RWPE2 (cell line): ENCODE measurements at regions not wholly inside any gene's neighbourhood (a gene's known extent, or its start where the extent isn't known, plus 50 kb on each side); places are given as distances from the start of the nearest gene placed in this dataset.

Experiments used
- ATAC-seq: fragments of 200-7000 bp; cut with Tn5 transposase; 3 replicates; pipeline ENCODE4 v1.9.1; 2021; ENCODE audit warnings: low read depth
- DNase-seq: peaks from one replicate; pipeline ENCODE4 v3.0.0-alpha.2; 2020; ENCODE audit warnings: low spot score
- H3K27ac ChIP-seq: fragments of 450-650 bp; 2 replicates; pipeline ENCODE4 v1.5.1; 2017; ENCODE audit warnings: mild to moderate bottlenecking; ENCODE audit not compliant: poor library complexity, severe bottlenecking
- H3K27me3 ChIP-seq: fragments of 250-450 bp; sonication (Bioruptor Pico); 2 replicates; pipeline ENCODE4 v1.5.1; 2021; ENCODE audit warnings: mild to moderate bottlenecking, moderate library complexity; ENCODE audit not compliant: insufficient read depth, poor library complexity, severe bottlenecking
- H3K36me3 ChIP-seq: fragments of 250-450 bp; sonication (Bioruptor Pico); 2 replicates; pipeline ENCODE4 v1.5.1; 2020; ENCODE audit warnings: low read depth, mild to moderate bottlenecking, moderate library complexity
- H3K4me1 ChIP-seq: fragments of 250-450 bp; sonication (Bioruptor Pico); 2 replicates; pipeline ENCODE4 v1.5.1; 2021; ENCODE audit warnings: mild to moderate bottlenecking, moderate library complexity; ENCODE audit not compliant: insufficient read depth, poor library complexity, severe bottlenecking
- H3K4me3 ChIP-seq: fragments of 250-450 bp; sonication (Bioruptor Pico); 2 replicates; pipeline ENCODE4 v1.5.1; 2021; ENCODE audit warnings: mild to moderate bottlenecking, moderate library complexity; ENCODE audit not compliant: severe bottlenecking
- H3K9me3 ChIP-seq: fragments of 250-450 bp; sonication (Bioruptor Pico); 2 replicates; pipeline ENCODE4 v1.5.1; 2021; ENCODE audit warnings: mild to moderate bottlenecking, moderate library complexity; ENCODE audit not compliant: severe bottlenecking
- TF ChIP-seq, protein P1 (sequence below): fragments of 450-650 bp; IDR thresholded peaks from one replicate; pipeline ENCODE4 v1.5.1; 2017; ENCODE audit warnings: mild to moderate bottlenecking, moderate library complexity; ENCODE audit not compliant: poor library complexity, severe bottlenecking

DNA sequence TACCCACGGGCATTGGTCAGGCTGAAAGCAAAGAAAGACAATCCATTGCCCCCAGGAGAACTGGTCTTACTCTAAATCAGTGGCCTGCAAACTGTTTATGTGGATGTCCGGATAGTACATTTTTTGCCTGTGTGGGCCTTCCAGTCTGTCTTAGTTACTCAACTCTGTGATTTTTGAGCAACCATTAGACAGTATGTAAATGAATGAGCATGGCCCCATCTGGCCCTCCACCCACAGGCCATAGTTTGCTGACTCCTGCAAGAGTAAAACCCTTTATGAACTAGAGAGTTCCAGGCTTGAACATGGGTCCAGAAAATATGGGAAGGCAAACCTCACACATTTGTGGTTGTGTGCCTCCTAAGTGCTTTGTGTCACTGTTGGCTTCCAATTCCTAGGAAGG is 55.7 kb upstream of the CYP1B1 start:
- TF ChIP-seq, protein P1, sequence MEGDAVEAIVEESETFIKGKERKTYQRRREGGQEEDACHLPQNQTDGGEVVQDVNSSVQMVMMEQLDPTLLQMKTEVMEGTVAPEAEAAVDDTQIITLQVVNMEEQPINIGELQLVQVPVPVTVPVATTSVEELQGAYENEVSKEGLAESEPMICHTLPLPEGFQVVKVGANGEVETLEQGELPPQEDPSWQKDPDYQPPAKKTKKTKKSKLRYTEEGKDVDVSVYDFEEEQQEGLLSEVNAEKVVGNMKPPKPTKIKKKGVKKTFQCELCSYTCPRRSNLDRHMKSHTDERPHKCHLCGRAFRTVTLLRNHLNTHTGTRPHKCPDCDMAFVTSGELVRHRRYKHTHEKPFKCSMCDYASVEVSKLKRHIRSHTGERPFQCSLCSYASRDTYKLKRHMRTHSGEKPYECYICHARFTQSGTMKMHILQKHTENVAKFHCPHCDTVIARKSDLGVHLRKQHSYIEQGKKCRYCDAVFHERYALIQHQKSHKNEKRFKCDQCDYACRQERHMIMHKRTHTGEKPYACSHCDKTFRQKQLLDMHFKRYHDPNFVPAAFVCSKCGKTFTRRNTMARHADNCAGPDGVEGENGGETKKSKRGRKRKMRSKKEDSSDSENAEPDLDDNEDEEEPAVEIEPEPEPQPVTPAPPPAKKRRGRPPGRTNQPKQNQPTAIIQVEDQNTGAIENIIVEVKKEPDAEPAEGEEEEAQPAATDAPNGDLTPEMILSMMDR: no peak
- H3K27ac ChIP-seq: no peak overlapping the region

DNA sequence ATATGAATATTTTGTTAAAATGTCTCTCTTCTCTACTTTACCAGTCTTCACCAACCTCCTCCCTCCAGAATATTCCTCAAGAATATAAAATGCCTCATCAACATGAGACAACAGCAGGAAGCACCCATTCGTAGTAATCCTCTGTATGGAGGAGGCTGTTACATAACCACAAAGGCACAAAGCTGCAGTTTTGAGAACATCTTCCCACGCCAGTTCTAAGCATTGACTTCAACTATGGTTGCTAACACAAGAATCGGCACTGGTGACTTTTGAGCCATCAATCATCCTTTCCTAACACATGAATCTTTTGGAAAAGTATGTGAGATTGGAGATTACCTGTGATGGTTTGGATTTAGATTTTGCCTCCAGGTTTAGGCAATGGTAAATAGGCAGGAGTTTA is 54.9 kb upstream of the CYP1B1 start:
- Histone ChIP-seq H3K27me3 (no peaks in the 10 kb centered on the region), H3K9me3 (peaks cover 3% of the 10 kb centered on the region), H3K36me3 (no peaks in the 10 kb centered on the region), H3K4me1 (no peaks in the 10 kb centered on the region), H3K4me3 (no peak overlapping the region), H3K27ac (no peak overlapping the region)
- DNase-seq: no peak
- no peak for ATAC-seq
- TF ChIP-seq, protein P1: no peak

More for the DNA sequence above, 55.7 kb upstream of the CYP1B1 start:
- DNase-seq: no peak
- Histone ChIP-seq H3K27me3 (no peaks in the 10 kb centered on the region), H3K4me3 (no peak overlapping the region), H3K36me3 (no peaks in the 10 kb centered on the region), H3K9me3 (peaks cover 2% of the 10 kb centered on the region), H3K4me1 (no peaks in the 10 kb centered on the region)
- ATAC-seq: no peak

DNA sequence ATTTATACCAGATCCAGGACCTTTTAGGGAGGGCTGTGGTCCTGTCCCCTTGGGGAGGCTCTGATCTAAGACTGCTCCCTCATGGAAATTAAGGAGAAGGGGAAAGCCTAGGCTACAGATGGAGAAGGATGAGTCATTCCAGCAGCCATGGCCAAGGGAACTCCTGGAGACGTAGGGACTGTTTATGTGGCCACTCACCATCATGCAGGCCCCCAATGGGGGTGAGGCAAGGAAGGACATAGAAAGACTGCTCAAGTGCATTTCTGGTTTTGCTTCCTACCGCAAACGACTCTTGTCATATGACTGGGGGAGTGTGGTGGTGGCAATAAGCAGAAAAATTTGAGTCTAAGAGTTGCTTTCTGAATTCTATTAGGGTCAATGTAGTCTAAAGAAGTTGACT is 54.0 kb upstream of the CYP1B1 start:
- Histone ChIP-seq H3K27ac (no peak overlapping the region), H3K36me3 (no peaks in the 10 kb centered on the region), H3K9me3 (peaks cover 3% of the 10 kb centered on the region), H3K4me3 (no peak overlapping the region), H3K27me3 (no peaks in the 10 kb centered on the region), H3K4me1 (no peaks in the 10 kb centered on the region)
- ATAC-seq (no peak), DNase-seq (no peak)
- TF ChIP-seq, protein P1: no peak

DNA sequence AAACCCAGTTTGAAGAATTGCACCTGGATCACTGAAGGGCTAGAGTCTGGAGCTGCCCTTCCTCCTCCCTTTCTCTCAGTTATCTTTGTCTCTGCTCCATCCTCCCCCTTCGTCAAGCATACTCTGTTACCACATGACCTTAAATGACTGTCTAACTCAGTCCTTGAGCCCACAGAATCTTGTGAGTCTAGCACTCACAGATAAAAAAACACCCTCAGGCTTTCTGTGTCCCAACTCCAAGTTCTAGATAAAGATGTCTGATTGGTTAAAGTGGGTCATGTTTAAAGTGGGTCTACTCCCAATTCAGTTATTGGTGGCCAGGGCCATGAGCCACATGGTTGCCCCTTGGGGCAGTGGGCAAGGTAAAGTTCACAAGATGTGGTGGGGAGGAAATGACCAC is 53.5 kb upstream of the CYP1B1 start:
- H3K9me3 ChIP-seq: peaks cover 3% of the 10 kb centered on the region
- no peak overlapping the region for H3K27ac ChIP-seq
- H3K36me3 ChIP-seq: no peaks in the 10 kb centered on the region
- DNase-seq (no peak), ATAC-seq (no peak)
- H3K27me3 ChIP-seq: no peaks in the 10 kb centered on the region
- TF ChIP-seq, protein P1: no peak
- no peak overlapping the region for H3K4me3 ChIP-seq
- no peaks in the 10 kb centered on the region for H3K4me1 ChIP-seq

DNA sequence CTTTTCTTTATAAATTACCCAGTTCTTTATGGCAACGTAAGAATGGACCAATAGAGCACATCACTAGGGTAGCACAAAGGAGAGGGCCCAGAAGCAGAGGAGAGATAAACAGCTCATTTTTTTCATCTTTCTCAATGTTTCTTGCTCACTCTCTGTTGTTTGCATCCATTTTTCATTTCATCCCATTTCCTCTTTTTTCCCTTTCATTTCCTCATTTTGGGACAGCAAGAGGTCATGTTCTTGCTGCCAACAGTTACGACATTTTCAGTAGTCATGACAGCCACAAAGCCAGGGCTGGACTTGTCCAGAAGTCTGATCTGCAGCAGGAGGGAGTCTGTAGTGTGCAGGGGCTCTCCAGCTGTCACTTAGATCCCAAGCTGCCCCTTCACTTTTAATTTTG is 52.7 kb upstream of the CYP1B1 start:
- Histone ChIP-seq H3K4me1 (no peaks in the 10 kb centered on the region), H3K27me3 (no peaks in the 10 kb centered on the region), H3K27ac (no peak overlapping the region), H3K9me3 (peaks cover 3% of the 10 kb centered on the region), H3K36me3 (no peaks in the 10 kb centered on the region), H3K4me3 (no peak overlapping the region)
- no peak for DNase-seq
- no peak for ATAC-seq
- TF ChIP-seq, protein P1: no peak
